Activated CD4-positive, alpha-beta T cell treated with anti-CD3 and anti-CD28 coated beads, Interleukin-2, amount 10 ng/mL, durations not matched to agents 24 days and 14 days (primary cell): ENCODE measurements at regions not wholly inside any gene's neighbourhood (a gene's known extent, or its start where the extent isn't known, plus 50 kb on each side); places are given as distances from the start of the nearest gene placed in this dataset.
"Not testable (repeated sequence)": the region's sequence is repeated elsewhere in the genome, so short reads cannot be mapped to it uniquely, and the experiment has no call there.

Source experiments
- DNase-seq: peaks from one replicate; pipeline ENCODE4 v3.0.0; 2022
- H3K27ac Mint-ChIP-seq: one replicate; pipeline ENCODE4 v1.8.0; 2022; ENCODE audit warnings: mild to moderate bottlenecking, mixed read lengths
- H3K27me3 Mint-ChIP-seq: one replicate; pipeline ENCODE4 v1.8.0; 2022; ENCODE audit warnings: mixed read lengths
- H3K36me3 Mint-ChIP-seq: one replicate; pipeline ENCODE4 v1.8.0; 2022; ENCODE audit warnings: low read depth, mild to moderate bottlenecking, mixed read lengths
- H3K4me1 Mint-ChIP-seq: one replicate; pipeline ENCODE4 v1.8.0; 2021; ENCODE audit warnings: mixed read lengths
- H3K4me3 Mint-ChIP-seq: one replicate; pipeline ENCODE4 v1.8.0; 2022; ENCODE audit warnings: mild to moderate bottlenecking, moderate library complexity, mixed read lengths
- H3K9me3 Mint-ChIP-seq: one replicate; pipeline ENCODE4 v1.8.0; 2021; ENCODE audit warnings: mixed read lengths
- intact Hi-C: fragments of 100-400 bp; cut with micrococcal nuclease; formaldehyde crosslinking; loops from one replicate; pipeline ENCODE4 v1.15.1; 2023

- DNase-seq, H3K9me3 Mint-ChIP-seq, H3K36me3 Mint-ChIP-seq, intact Hi-C loops, H3K27ac Mint-ChIP-seq, H3K27me3 Mint-ChIP-seq, H3K4me3 Mint-ChIP-seq, H3K4me1 Mint-ChIP-seq: not testable (repeated sequence)
Measured at GRCh38 chr15:84157857-84158256, 77.7 kb upstream of the GOLGA6L4 start.

GRCh38 chr15:84159346-84160269, 76.0 kb upstream of the GOLGA6L4 start:
- H3K36me3 Mint-ChIP-seq, intact Hi-C loops, H3K27me3 Mint-ChIP-seq: not testable (repeated sequence)

GRCh38 chr15:84164423-84165292, 70.9 kb upstream of the GOLGA6L4 start:
- H3K4me3 Mint-ChIP-seq, H3K27ac Mint-ChIP-seq, H3K27me3 Mint-ChIP-seq, H3K36me3 Mint-ChIP-seq, intact Hi-C loops, H3K9me3 Mint-ChIP-seq, H3K4me1 Mint-ChIP-seq: not testable (repeated sequence)
- DNase-seq = peak; percentile 52

More at GRCh38 chr15:84159346-84160269, 76.0 kb upstream of the GOLGA6L4 start:
- not testable (repeated sequence) for H3K9me3 Mint-ChIP-seq, H3K4me3 Mint-ChIP-seq, H3K4me1 Mint-ChIP-seq, H3K27ac Mint-ChIP-seq
- peak; percentile 16 for DNase-seq

- H3K9me3 Mint-ChIP-seq, H3K36me3 Mint-ChIP-seq, H3K4me1 Mint-ChIP-seq, H3K4me3 Mint-ChIP-seq, H3K27me3 Mint-ChIP-seq, H3K27ac Mint-ChIP-seq, intact Hi-C loops: not testable (repeated sequence)
- peak; percentile 31 for DNase-seq
Measured at GRCh38 chr15:84170029-84170428, 65.5 kb upstream of the GOLGA6L4 start.

- peak; percentile 66 for DNase-seq
- H3K36me3 Mint-ChIP-seq, H3K9me3 Mint-ChIP-seq, intact Hi-C loops, H3K27ac Mint-ChIP-seq, H3K4me3 Mint-ChIP-seq, H3K27me3 Mint-ChIP-seq, H3K4me1 Mint-ChIP-seq: not testable (repeated sequence)
Measured at GRCh38 chr15:84173231-84173610, 62.4 kb upstream of the GOLGA6L4 start.
